ENCODE measurements at regions not wholly inside any gene's neighbourhood (a gene's known extent, or its start where the extent isn't known, plus 50 kb on each side); places are given as distances from the start of the nearest gene placed in this dataset.

DNA sequence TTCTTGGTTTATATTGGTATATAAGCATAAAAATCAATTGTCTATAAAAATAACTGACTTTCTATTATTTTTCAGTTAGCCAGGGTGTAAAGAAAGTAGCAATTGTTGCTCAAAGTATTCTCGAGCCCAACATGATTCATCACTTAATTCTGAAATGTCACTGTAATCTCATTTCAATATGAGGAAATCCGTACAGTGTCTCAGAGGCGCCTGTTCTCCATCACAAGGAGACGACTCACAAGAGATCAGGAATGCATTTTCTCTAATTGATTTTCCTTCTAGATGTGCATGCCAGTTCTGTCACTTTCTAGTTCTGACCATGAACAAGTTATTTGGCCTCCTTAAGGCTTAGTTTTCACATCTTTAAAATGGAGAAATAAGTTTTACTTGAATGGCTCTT lies 753.1 kb downstream of the MAFB start:
- FAIRE-seq (no peak), DNase-seq (ENCODE audit: insufficient read length, low spot score) (no peak)
- no peak for TF ChIP-seq CTCF (IDR thresholded peaks at IDR 0.05; ENCODE audit: insufficient read depth, missing control alignments)

DNA sequence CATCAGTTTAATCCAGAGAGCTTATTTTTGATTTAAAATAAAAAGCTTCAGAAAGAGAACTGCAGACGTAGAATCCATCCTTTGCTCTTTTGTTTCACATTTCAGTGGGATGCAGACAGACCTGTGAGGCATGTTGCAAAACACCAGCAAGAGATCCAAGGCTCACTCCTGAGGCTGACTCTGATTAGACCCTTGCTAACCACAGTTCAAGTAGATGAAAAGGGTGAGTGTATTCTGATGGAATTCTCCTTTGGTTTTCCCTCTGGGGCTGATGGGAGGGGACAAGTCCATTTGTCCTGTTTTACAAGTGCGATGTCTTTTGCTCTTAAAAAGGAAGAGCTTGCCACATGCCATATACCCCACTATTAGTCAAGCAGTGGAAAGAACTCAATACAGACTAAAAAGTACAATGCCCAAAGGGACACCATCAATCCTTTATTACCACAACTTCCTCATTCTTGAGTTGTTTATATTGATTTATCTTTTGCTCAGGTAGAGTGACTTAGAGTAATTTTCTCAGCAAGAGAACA lies 772.7 kb downstream of the MAFB start:
- no peak for TF ChIP-seq CTCF (IDR thresholded peaks at IDR 0.05; ENCODE audit: insufficient read depth, missing control alignments)
- no peak for DNase-seq (ENCODE audit: insufficient read length, low spot score)
- no peak for FAIRE-seq

DNA sequence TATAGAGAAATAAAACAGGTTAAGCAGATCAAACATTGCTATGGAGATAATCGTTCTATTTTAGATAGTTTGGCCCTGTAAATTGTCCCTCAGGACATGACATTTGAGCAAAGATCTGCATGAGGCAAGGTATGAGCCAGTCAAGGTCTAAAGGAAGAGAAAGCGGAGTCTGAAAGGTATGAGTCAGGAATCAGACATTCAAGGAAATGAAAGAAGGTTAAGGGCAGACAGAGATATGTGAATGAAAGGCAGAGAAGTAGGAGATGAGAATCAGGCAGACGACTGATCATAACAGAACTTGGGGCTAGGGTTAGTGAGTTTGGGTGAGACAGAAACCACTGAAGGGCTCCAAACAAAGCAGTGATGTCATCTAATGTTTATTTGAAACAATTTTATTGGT lies 775.8 kb downstream of the MAFB start:
- DNase-seq (ENCODE audit: insufficient read length, low spot score) = no peak
- TF ChIP-seq CTCF (IDR thresholded peaks at IDR 0.05; ENCODE audit: insufficient read depth, missing control alignments) = no peak
- no peak for FAIRE-seq

DNA sequence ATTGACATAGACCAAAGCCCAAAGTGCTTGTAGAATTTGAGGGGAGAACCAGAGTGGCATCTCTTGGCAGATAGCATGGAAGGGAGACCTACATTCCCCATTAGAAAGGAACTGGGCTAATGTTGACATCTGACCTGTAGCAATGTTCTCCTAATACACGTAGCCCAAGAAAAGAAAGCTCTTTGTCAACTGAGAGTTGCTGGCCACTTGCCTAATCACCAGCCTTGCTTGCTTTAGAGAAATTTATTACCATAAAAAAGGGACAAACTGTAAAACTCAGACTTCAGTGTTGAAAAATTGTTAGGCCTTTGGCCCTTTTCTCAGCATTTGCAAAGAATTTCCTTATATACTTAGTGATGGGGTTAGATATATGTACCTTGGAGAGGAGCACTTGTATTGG lies 777.5 kb downstream of the MAFB start:
- DNase-seq (ENCODE audit: insufficient read length, low spot score) (no peak), FAIRE-seq (no peak)
- no peak for TF ChIP-seq CTCF (IDR thresholded peaks at IDR 0.05; ENCODE audit: insufficient read depth, missing control alignments)

- TF ChIP-seq CTCF (IDR thresholded peaks at IDR 0.05; ENCODE audit: insufficient read depth, missing control alignments) = no peak
- DNase-seq (ENCODE audit: insufficient read length, low spot score) = no peak
- no peak for FAIRE-seq
Observed at GRCh38 chr20:39910536-39910935, 778.5 kb downstream of the MAFB start.

GRCh38 chr20:39909447-39909846 lies 779.6 kb downstream of the MAFB start:
- TF ChIP-seq CTCF (IDR thresholded peaks at IDR 0.05; ENCODE audit: insufficient read depth, missing control alignments) = no peak
- FAIRE-seq (no peak), DNase-seq (ENCODE audit: insufficient read length, low spot score) (no peak)

GRCh38 chr20:39904476-39905112 lies 784.4 kb downstream of the MAFB start:
- no peak for TF ChIP-seq CTCF (IDR thresholded peaks at IDR 0.05; ENCODE audit: insufficient read depth, missing control alignments)
- DNase-seq (ENCODE audit: insufficient read length, low spot score) (no peak), FAIRE-seq (no peak)

All from D721Med (cell line).